ENCODE measurements at regions not wholly inside any gene's neighbourhood (a gene's known extent, or its start where the extent isn't known, plus 50 kb on each side); places are given as distances from the start of the nearest gene placed in this dataset.
A peak's percentile ranks its signal among the peaks of the same experiment; 100 is the strongest.

GRCh38 chr13:54445453-54445852 lies 1416.8 kb downstream of the OLFM4 start:
- CTCF ChIA-PET (ENCODE audit: unreplicated experiment) = no interaction called here

GRCh38 chr13:54445865-54446264 lies 1417.3 kb downstream of the OLFM4 start:
- H3K4me1 ChIP-seq (ENCODE audit: insufficient read depth, low read length, poor library complexity, severe bottlenecking) = no peaks in the 10 kb centered on the region
- H3K4me2 ChIP-seq (ENCODE audit: low read length) = no peak overlapping the region
- no peak for TF ChIP-seq CTCF (conservative IDR thresholded peaks at IDR 0.05; ENCODE audit: low read length)
- TF ChIP-seq EZH2phosphoT487 (IDR thresholded peaks at IDR 0.05; ENCODE audit: borderline replicate concordance, low read depth, low read length) = no peak
- BruUV-seq (replicated peaks) = no TSS peak
- H3K4me3 ChIP-seq (ENCODE audit: low read depth, low read length, poor library complexity, severe bottlenecking) = no peak overlapping the region
- no peaks in the 10 kb centered on the region for H4K20me1 ChIP-seq (ENCODE audit: insufficient read depth, low read length)
- POLR2A ChIA-PET = no interaction called here
- H3K79me2 ChIP-seq (ENCODE audit: insufficient read depth, low read depth, low read length) = no peaks in the 10 kb centered on the region
- DNase-seq (ENCODE audit: low spot score) = no peak
- CTCF ChIA-PET (ENCODE audit: unreplicated experiment) = no interaction called here
- no peaks in the 10 kb centered on the region for H3K36me3 ChIP-seq (ENCODE audit: insufficient read depth, low read length)
- no peak overlapping the region for H3K27ac ChIP-seq (ENCODE audit: low read depth, low read length, poor library complexity, severe bottlenecking)
- peaks cover 4% of the 10 kb centered on the region; the same call in 1 of the 2 replicates for H3K9me3 ChIP-seq (ENCODE audit: low read length)
- no peaks in the 10 kb centered on the region for H3K9me2 ChIP-seq (ENCODE audit: insufficient read depth, low read length)
- intact Hi-C loops (cut with micrococcal nuclease; ENCODE audit: unreplicated experiment) = no loop called here
- no peak overlapping the region for H2AFZ ChIP-seq (ENCODE audit: low read length)

More at GRCh38 chr13:54445453-54445852, 1416.8 kb downstream of the OLFM4 start:
- Histone ChIP-seq H4K20me1 (ENCODE audit: insufficient read depth, low read length) (no peaks in the 10 kb centered on the region), H3K27ac (ENCODE audit: low read depth, low read length, poor library complexity, severe bottlenecking) (no peak overlapping the region), H3K4me3 (ENCODE audit: low read depth, low read length, poor library complexity, severe bottlenecking) (no peak overlapping the region), H3K36me3 (ENCODE audit: insufficient read depth, low read length) (no peaks in the 10 kb centered on the region), H2AFZ (ENCODE audit: low read length) (no peak overlapping the region), H3K9me3 (ENCODE audit: low read length) (peaks cover under 1% of the 10 kb centered on the region; the same call in 1 of the 2 replicates), H3K4me1 (ENCODE audit: insufficient read depth, low read length, poor library complexity, severe bottlenecking) (no peaks in the 10 kb centered on the region), H3K79me2 (ENCODE audit: insufficient read depth, low read depth, low read length) (no peaks in the 10 kb centered on the region), H3K4me2 (ENCODE audit: low read length) (no peak overlapping the region), H3K9me2 (ENCODE audit: insufficient read depth, low read length) (no peaks in the 10 kb centered on the region)
- BruUV-seq (replicated peaks) = no TSS peak
- no peak for DNase-seq (ENCODE audit: low spot score)
- POLR2A ChIA-PET = no interaction called here
- TF ChIP-seq CTCF (conservative IDR thresholded peaks at IDR 0.05; ENCODE audit: low read length) = no peak
- TF ChIP-seq EZH2phosphoT487 (IDR thresholded peaks at IDR 0.05; ENCODE audit: borderline replicate concordance, low read depth, low read length) = no peak
- intact Hi-C loops (cut with micrococcal nuclease; ENCODE audit: unreplicated experiment) = no loop called here

- H3K4me3 ChIP-seq (ENCODE audit: low read depth, low read length, poor library complexity, severe bottlenecking) = no peak overlapping the region
- no peak overlapping the region for H3K27ac ChIP-seq (ENCODE audit: low read depth, low read length, poor library complexity, severe bottlenecking)
- BruUV-seq (replicated peaks) = no TSS peak
- no peaks in the 10 kb centered on the region for H3K4me1 ChIP-seq (ENCODE audit: insufficient read depth, low read length, poor library complexity, severe bottlenecking)
- ChIA-PET POLR2A (no interaction called here), CTCF (ENCODE audit: unreplicated experiment) (no interaction called here)
- intact Hi-C loops (cut with micrococcal nuclease; ENCODE audit: unreplicated experiment) = no loop called here
- H3K4me2 ChIP-seq (ENCODE audit: low read length) = no peak overlapping the region
- H2AFZ ChIP-seq (ENCODE audit: low read length) = no peak overlapping the region
- peak; percentile 56 for TF ChIP-seq CTCF (conservative IDR thresholded peaks at IDR 0.05; ENCODE audit: low read length)
- TF ChIP-seq EZH2phosphoT487 (IDR thresholded peaks at IDR 0.05; ENCODE audit: borderline replicate concordance, low read depth, low read length) = no peak
- H3K36me3 ChIP-seq (ENCODE audit: insufficient read depth, low read length) = no peaks in the 10 kb centered on the region
- H4K20me1 ChIP-seq (ENCODE audit: insufficient read depth, low read length) = no peaks in the 10 kb centered on the region
- peaks cover 4% of the 10 kb centered on the region; the same call in 1 of the 2 replicates for H3K9me3 ChIP-seq (ENCODE audit: low read length)
- H3K79me2 ChIP-seq (ENCODE audit: insufficient read depth, low read depth, low read length) = no peaks in the 10 kb centered on the region
- no peak for DNase-seq (ENCODE audit: low spot score)
- no peaks in the 10 kb centered on the region for H3K9me2 ChIP-seq (ENCODE audit: insufficient read depth, low read length)
Observed at GRCh38 chr13:54449922-54450321, 1421.3 kb downstream of the OLFM4 start.
